GM21737 (cell line): ENCODE measurements at regions not wholly inside any gene's neighbourhood (a gene's known extent, or its start where the extent isn't known, plus 50 kb on each side); places are given as distances from the start of the nearest gene placed in this dataset.
"Not testable (repeated sequence)": the region's sequence is repeated elsewhere in the genome, so short reads cannot be mapped to it uniquely, and the experiment has no call there.

Source experiments
- ATAC-seq: cut with Tn5 transposase; IDR thresholded peaks from one replicate; pipeline ENCODE4 v1.9.1; 2021; ENCODE audit warnings: mild to moderate bottlenecking, moderate library complexity; ENCODE audit not compliant: unreplicated experiment

GRCh38 chr2:194345347-194345746, 1311.7 kb upstream of the SLC39A10 start:
- ATAC-seq, result no peak

- no peak for ATAC-seq
These were observed 1313.9 kb upstream of the SLC39A10 start for GRCh38 chr2:194343167-194343566.

GRCh38 chr2:194332799-194333490, 1324.1 kb upstream of the SLC39A10 start:
- no peak for ATAC-seq

GRCh38 chr2:194328456-194328855, 1328.6 kb upstream of the SLC39A10 start:
- no peak for ATAC-seq

GRCh38 chr2:194327196-194327888, 1329.7 kb upstream of the SLC39A10 start:
- no peak for ATAC-seq

DNA sequence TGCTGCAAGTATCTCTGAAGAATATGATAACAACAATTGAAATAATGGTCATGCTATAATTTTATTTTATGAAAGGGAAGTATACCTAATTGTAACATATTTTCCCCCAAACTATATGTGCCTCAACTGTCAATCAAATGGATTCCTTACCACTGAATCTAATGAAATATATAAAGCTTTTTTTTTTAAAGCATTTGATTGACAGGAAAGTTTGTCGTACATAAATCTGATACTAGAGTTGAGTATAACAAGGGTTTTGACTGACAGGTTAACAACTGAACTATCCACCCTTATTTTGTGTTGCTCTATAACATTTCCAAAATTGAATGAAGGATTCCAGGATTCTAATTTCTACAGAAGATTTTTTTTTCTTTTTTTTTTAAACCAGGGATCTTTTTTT, 1333.3 kb upstream of the SLC39A10 start:
- no peak for ATAC-seq

DNA sequence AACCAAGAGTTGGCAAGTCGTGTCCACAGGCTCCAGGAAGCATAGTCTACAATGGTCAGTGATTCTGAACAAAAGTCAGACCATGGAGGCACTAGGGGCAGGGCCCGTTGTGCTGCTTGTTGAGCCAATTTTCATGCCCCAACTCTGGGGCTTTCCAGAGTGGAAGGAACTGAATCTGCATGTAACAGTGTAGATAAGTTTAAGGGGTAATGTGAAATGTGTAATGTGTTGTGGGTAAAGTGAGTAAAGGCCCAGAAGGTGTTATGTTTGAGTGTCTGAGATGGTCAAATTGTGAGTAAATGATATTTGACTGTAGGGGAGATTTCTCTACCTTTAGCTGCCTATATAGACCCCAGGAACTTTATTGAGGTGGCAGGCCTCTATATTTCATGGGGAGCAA, 1336.5 kb upstream of the SLC39A10 start:
- ATAC-seq, result no peak

DNA sequence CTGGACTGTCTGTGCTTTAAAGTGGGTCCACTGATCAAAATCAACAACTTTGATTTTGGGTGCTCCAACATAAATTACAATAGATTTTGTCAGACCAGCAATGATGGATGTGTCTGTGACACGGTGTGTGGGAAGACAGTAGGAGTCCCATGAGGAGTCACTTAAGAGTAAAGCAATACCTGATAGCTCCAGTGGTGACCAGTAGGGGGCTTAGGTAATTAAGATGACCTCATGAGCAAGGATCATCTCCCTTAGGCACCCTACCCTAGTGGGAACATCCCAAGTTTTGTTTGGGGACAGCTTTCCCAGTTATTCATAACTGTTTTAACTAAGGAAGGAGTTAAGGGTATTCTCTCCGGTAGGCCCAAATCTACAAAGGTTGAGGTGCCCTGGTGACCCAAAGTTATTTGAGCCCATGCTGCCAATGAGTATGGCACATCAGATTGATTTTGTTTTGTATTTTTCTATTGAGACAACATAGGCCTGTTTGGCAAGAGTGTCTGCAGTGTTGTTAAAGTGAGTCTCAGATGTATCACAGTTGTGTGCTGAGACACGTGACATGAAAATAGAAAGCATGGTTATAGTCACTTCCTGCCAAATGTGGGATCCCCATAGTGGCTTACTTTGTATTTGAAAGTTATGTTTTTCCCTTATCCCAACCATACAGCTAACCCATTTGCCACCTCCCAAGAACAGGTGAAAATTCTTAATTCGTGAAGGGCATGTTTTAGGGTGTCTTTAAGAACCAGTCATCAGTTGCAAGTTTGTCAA, 1337.6 kb upstream of the SLC39A10 start:
- ATAC-seq, result peak; percentile 57

DNA sequence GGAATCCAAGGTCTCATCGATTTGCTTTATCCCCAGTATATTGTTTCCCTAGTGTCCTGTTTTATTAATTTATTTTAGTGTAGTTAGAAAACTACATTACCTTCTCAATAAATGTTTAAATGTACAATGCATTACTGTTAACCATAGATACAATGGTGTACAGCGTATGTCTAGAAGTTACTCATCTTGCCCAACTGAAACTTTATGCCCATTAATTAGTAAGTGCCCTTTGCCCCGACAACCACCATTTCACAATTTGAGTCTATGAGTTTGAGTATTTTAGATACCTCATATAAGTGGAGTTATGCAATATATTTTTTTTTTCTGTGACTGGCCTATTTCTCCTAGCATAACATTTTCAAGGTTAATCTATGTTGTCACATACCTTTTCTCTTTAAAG, 1343.0 kb upstream of the SLC39A10 start:
- ATAC-seq, result no peak

GRCh38 chr2:194304191-194304590, 1352.8 kb upstream of the SLC39A10 start:
- ATAC-seq, result no peak

- no peak for ATAC-seq
These were observed 1355.1 kb upstream of the SLC39A10 start for GRCh38 chr2:194301946-194302345.

DNA sequence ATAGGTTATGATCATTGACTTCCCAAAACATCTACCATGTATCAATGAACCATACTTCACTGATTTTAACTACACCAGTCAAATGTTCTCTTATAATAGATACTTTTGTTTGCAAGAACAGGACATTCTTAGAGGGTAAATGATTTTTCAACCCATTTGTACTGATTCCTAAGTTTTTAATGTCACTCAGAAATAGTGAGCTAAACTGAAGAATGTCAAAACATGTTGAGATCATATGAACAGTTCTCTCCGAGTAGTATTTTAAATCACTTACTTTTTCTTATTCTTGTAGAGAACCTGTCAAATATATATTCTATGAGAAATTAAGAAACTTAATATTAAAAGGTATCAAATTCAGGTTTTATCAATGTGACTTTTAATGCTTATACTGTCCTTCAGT, 1362.9 kb upstream of the SLC39A10 start:
- no peak for ATAC-seq

DNA sequence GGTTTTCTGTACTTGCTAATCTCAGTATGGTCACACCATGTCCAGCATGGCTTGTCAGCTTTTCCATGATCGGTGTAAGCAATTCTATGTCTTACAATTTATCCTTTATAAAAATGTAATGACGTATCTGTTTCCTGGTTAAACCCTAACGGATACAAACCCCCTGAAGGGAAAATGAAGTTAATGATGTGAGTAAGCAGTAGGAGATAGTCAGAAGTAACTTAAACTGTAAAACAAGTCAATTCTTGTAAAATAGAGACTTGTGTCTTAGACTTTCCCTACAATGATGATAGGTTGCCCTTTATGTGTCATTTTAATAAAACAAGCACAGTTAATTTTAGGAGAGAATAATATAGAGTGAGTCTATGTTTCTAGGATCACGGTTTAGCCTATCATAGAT, 1365.9 kb upstream of the SLC39A10 start:
- no peak for ATAC-seq

GRCh38 chr2:194289712-194290346, 1367.2 kb upstream of the SLC39A10 start:
- ATAC-seq, result no peak

- ATAC-seq, result not testable (repeated sequence)
These were observed 1380.4 kb upstream of the SLC39A10 start for GRCh38 chr2:194276667-194277066.

DNA sequence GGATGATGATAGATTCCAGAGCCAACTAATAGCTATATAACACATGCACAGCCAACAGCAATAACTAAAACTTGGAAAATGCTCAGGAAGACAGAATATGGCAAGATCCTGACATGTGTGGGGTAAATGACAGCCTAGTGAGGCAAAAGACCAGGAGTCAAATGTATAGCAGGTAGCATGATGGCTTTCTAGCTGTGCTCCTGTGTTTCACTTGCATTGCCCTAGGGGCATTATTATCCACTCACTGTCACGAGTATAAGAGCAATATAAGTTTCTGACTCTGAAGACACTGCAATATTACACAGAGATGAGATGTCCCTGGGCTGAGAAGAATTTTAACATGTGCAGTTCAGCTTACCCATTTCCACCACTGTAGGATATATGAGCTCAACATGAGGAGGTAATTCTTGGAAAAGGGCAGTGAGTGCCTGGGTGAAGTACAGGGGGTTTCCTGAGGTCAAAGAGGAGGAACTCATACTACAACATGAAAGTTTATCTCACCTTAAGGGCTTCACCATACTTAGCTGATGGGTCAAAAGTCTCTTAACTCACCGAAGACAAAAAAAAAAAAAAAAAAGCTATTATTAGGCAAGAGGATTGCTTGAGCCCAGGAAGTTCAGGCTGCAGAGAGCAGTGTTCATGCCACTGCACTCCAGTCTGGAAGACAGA, 1385.6 kb upstream of the SLC39A10 start:
- ATAC-seq, result no peak

DNA sequence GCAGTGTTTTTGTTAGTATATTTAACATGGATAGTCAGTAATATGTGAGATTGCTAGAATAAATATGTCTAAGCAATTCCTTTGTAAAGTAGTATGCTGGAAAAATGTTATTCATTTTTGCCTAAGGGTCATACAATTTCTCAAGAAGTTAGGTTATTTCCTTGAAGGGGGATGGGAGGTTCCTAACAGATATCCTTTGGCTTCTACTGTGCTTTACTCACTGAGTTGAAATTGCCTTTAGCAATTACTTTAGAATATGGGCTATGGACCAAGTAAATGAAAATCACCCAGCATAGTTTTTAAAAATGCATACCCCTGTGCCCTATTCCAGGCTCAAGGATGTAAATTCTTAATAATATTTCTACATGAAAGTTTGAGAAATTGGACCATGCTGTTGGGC, 1386.4 kb upstream of the SLC39A10 start:
- no peak for ATAC-seq

DNA sequence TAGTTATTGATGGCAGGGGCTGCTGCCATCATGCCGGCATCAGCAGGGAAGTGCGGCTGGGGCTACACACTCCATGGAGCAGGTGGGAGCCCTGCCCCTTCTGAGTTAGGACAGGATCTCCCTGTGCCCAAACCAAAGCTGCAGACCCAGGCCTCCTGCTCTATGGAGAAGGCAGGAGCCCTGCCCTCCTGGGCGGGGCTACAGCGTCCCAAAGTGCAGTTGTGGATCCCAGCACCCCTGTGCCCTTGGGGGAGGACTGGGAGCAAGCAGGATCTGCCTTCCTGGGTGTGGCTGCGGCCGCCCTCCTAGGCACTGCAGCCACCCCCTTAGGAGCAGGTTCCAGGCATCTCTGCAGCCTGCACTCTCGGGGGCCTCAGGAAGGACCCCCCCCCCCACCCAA, 1392.4 kb upstream of the SLC39A10 start:
- ATAC-seq, result no peak

DNA sequence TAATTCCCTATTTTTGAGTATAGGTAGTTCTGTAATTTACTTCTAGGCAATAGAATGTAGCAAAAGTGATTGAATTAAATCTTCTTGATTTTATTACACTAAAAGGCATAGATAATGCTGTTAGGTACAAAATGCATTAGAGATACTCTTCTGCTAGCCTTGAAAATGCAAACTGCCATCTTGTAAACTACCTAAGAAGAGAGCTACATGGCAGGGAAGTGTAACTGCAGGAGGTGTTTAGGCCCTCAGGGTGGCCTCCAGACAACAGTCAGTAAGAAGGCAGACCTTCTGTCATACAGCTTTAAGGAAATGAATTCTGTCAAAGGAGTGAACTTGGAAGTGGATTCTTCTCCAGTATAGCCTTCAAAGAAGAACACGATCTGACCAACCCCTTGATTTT, 1396.8 kb upstream of the SLC39A10 start:
- no peak for ATAC-seq

DNA sequence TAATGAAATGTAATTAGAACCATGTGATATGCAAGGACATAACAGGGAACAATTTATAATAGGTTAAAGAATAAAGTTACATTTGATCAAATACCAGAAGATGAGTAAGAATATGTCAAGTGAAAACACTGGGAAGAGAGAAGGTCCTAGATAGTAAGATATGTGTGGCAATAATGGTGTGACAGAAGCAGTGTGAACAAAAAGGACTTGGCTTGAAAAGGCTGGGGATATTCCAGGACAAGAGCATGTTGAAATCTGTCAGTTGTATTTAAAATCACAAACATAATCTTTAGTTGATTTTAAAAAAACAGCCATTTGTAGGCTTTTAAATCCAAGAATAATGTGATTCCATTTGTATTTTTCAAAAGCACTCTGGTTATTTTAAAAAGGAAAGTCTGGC, 1399.9 kb upstream of the SLC39A10 start:
- ATAC-seq, result no peak
